H1 (cell line): ENCODE measurements at regions not wholly inside any gene's neighbourhood (a gene's known extent, or its start where the extent isn't known, plus 50 kb on each side); places are given as distances from the start of the nearest gene placed in this dataset.

Source experiments
- KDM5A ChIP-seq: fragments of 200-600 bp; IDR thresholded peaks from 2 replicates; pipeline ENCODE4 v1.7.1; 2012; ENCODE audit warnings: mild to moderate bottlenecking, low read length, inconsistent platforms, mixed read lengths

- no peak for TF ChIP-seq KDM5A
Measured at GRCh38 chr9:74245866-74246497, 251.2 kb upstream of the RORB start (continued).
